Liver (tissue), 8 donors: ENCODE measurements at regions not wholly inside any gene's neighbourhood (a gene's known extent, or its start where the extent isn't known, plus 50 kb on each side); places are given as distances from the start of the nearest gene placed in this dataset.

Experiments used
- DNase-seq: peaks from one replicate; pipeline ENCODE4 v3.0.0-alpha.2; 2017; ENCODE audit warnings: low spot score
- H3K27ac ChIP-seq, 2 donors: one replicate each; pipeline ENCODE4 v1.7.0; 2013; ENCODE audit warnings: inconsistent platforms in 2 of 2, low read length in 2 of 2, control low read depth in 1 of 2, low read depth in 1 of 2, mild to moderate bottlenecking in 1 of 2
- H3K27me3 ChIP-seq, 4 donors: one replicate each; pipeline versions ENCODE4 v1.6.1 to v1.7.0; 2013; ENCODE audit warnings: low read length in 3 of 4, inconsistent platforms in 1 of 4, mild to moderate bottlenecking in 1 of 4, moderate library complexity in 1 of 4; ENCODE audit not compliant: control insufficient read depth in 4 of 4, insufficient read depth in 4 of 4
- H3K36me3 ChIP-seq, 4 donors: one replicate each; pipeline versions ENCODE4 v1.6.1 to v1.7.0; 2013; ENCODE audit warnings: low read length in 3 of 4, mild to moderate bottlenecking in 3 of 4, low read depth in 1 of 4, moderate library complexity in 1 of 4; ENCODE audit not compliant: control insufficient read depth in 4 of 4, insufficient read depth in 3 of 4
- H3K4me1 ChIP-seq, 4 donors: one replicate each; pipeline versions ENCODE4 v1.6.1 to v1.7.0; 2013; ENCODE audit warnings: low read length in 3 of 4, mild to moderate bottlenecking in 3 of 4, moderate library complexity in 1 of 4; ENCODE audit not compliant: control insufficient read depth in 4 of 4, insufficient read depth in 4 of 4
- H3K4me3 ChIP-seq, 3 donors: one replicate each; pipeline versions ENCODE4 v1.6.1 to v1.7.0; 2013; ENCODE audit warnings: low read length in 3 of 3, control low read depth in 1 of 3, low read depth in 1 of 3, mild to moderate bottlenecking in 1 of 3
- H3K9ac ChIP-seq, 2 donors: one replicate each; pipeline ENCODE4 v1.7.0; 2013; ENCODE audit warnings: low read length in 2 of 2, mild to moderate bottlenecking in 2 of 2, moderate library complexity in 2 of 2, control low read depth in 1 of 2, low read depth in 1 of 2
- H3K9me3 ChIP-seq, 4 donors: one replicate each; pipeline versions ENCODE4 v1.6.1 to v1.7.0; 2013; ENCODE audit warnings: low read length in 3 of 4; ENCODE audit not compliant: control insufficient read depth in 4 of 4
- EGR1 ChIP-seq, 2 donors: IDR thresholded peaks; 2 replicates each; pipeline ENCODE4 v1.6.1; 2016 to 2018; ENCODE audit warnings: antibody characterized with exemption in 2 of 2, low read depth in 2 of 2
- FOXA1 ChIP-seq: IDR thresholded peaks from 2 replicates; pipeline ENCODE4 v1.6.1; 2016; ENCODE audit warnings: antibody characterized with exemption
- FOXA2 ChIP-seq: IDR thresholded peaks from 2 replicates; pipeline ENCODE4 v1.6.1; 2016; ENCODE audit warnings: antibody characterized with exemption
- HNF4G ChIP-seq: IDR thresholded peaks from 2 replicates; pipeline ENCODE4 v1.6.1; 2016; ENCODE audit warnings: antibody characterized with exemption
- RAD21 ChIP-seq, 2 donors: IDR thresholded peaks; 2 replicates each; pipeline ENCODE4 v1.6.1; 2016; ENCODE audit warnings: antibody characterized with exemption in 2 of 2, mild to moderate bottlenecking in 2 of 2
- RXRA ChIP-seq, 2 donors: IDR thresholded peaks; 2 replicates each; pipeline ENCODE4 v1.6.1; 2017 to 2018; ENCODE audit warnings: antibody characterized with exemption in 2 of 2, mild to moderate bottlenecking in 1 of 2
- YY1 ChIP-seq: IDR thresholded peaks from 2 replicates; pipeline ENCODE4 v1.6.1; 2016; ENCODE audit warnings: antibody characterized with exemption, mild to moderate bottlenecking
- WGBS: extraction: QIAGEN DNeasy Blood & Tissue Kit; methylation state at CpG from one replicate; pipeline ENCODE4 v1.1.7; 2013; 5-methylcytosine and 5-hydroxymethylcytosine counted together
- TF ChIP-seq, protein P1 (sequence below): IDR thresholded peaks from 2 replicates; pipeline ENCODE4 v1.6.1; 2016; ENCODE audit warnings: antibody characterized with exemption
- TF ChIP-seq, protein P2 (sequence below): fragments of 150-350 bp; IDR thresholded peaks from 2 replicates; pipeline ENCODE4 v1.5.1; 2017; ENCODE audit warnings: improper control_type of control experiment, low read depth, low read length; ENCODE audit not compliant: missing input control
- TF ChIP-seq, protein P3 (sequence below): IDR thresholded peaks from 2 replicates; pipeline ENCODE4 v1.6.1; 2016; ENCODE audit warnings: antibody characterized with exemption, mild to moderate bottlenecking
- TF ChIP-seq, protein P4 (sequence below): IDR thresholded peaks from 2 replicates; pipeline ENCODE4 v1.6.1; 2016; ENCODE audit warnings: antibody characterized with exemption
- donor health status: healthy.
- donor health status: healthy.
- donor health status: healthy.
- donor health status: healthy.
- donor health status: healthy.

DNA sequence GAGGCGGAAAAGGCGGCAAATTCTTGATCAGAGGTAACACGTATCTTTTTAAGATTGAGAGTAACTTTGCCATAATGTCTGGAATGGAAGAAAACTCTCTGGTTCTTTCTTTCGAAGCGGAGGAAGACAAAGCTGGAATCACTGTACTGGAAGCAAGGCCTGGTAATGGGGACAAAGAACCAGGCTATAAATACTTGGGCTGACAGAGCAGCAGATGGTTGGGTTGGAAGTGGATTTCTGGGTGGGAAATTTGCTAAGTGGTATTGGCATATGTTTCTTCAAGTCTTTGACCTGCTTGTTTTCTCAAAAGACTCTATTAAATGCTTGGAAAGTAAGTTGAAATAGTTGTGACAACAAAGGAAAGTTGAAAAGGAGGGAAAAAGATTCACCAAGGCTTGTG lies 87.3 kb upstream of the SFMBT2 start:
- WGBS, result 96% methylated on average over 5 of the region's 5 CpGs
- no peak overlapping the region for H3K27ac ChIP-seq
- H3K27me3 ChIP-seq, result peaks cover 0 to 7% (median 0%) of the 10 kb centered on the region in 4 donors
- H3K4me1 ChIP-seq, result no peaks in the 10 kb centered on the region
- no peak for DNase-seq
- TF ChIP-seq EGR1 (IDR thresholded peaks at IDR 0.05; ENCODE audit: low read depth in 2 of 2) (no peak), RXRA (IDR thresholded peaks at IDR 0.05) (no peak), RAD21 (IDR thresholded peaks at IDR 0.05) (no peak)
- TF ChIP-seq, protein P1, sequence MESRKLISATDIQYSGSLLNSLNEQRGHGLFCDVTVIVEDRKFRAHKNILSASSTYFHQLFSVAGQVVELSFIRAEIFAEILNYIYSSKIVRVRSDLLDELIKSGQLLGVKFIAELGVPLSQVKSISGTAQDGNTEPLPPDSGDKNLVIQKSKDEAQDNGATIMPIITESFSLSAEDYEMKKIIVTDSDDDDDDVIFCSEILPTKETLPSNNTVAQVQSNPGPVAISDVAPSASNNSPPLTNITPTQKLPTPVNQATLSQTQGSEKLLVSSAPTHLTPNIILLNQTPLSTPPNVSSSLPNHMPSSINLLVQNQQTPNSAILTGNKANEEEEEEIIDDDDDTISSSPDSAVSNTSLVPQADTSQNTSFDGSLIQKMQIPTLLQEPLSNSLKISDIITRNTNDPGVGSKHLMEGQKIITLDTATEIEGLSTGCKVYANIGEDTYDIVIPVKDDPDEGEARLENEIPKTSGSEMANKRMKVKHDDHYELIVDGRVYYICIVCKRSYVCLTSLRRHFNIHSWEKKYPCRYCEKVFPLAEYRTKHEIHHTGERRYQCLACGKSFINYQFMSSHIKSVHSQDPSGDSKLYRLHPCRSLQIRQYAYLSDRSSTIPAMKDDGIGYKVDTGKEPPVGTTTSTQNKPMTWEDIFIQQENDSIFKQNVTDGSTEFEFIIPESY, result no peak
- TF ChIP-seq, protein P2, sequence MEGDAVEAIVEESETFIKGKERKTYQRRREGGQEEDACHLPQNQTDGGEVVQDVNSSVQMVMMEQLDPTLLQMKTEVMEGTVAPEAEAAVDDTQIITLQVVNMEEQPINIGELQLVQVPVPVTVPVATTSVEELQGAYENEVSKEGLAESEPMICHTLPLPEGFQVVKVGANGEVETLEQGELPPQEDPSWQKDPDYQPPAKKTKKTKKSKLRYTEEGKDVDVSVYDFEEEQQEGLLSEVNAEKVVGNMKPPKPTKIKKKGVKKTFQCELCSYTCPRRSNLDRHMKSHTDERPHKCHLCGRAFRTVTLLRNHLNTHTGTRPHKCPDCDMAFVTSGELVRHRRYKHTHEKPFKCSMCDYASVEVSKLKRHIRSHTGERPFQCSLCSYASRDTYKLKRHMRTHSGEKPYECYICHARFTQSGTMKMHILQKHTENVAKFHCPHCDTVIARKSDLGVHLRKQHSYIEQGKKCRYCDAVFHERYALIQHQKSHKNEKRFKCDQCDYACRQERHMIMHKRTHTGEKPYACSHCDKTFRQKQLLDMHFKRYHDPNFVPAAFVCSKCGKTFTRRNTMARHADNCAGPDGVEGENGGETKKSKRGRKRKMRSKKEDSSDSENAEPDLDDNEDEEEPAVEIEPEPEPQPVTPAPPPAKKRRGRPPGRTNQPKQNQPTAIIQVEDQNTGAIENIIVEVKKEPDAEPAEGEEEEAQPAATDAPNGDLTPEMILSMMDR, result no peak
- no peak overlapping the region for H3K4me3 ChIP-seq
- no peaks in the 10 kb centered on the region for H3K9me3 ChIP-seq
- H3K36me3 ChIP-seq, result no peaks in the 10 kb centered on the region
- no peak overlapping the region for H3K9ac ChIP-seq

GRCh38 chr10:7493996-7494395 lies 83.2 kb upstream of the SFMBT2 start:
- DNase-seq, result no peak
- Histone ChIP-seq H3K4me1 (no peaks in the 10 kb centered on the region), H3K9me3 (no peaks in the 10 kb centered on the region), H3K9ac (no peak overlapping the region), H3K27ac (no peak overlapping the region), H3K4me3 (no peak overlapping the region), H3K36me3 (no peaks in the 10 kb centered on the region), H3K27me3 (peaks cover 0 to 4% (median 0%) of the 10 kb centered on the region in 4 donors)
- TF ChIP-seq FOXA1, result no peak
- TF ChIP-seq, protein P2, result no peak
- TF ChIP-seq, protein P1, result no peak
- no peak for TF ChIP-seq FOXA2
- TF ChIP-seq, protein P3, sequence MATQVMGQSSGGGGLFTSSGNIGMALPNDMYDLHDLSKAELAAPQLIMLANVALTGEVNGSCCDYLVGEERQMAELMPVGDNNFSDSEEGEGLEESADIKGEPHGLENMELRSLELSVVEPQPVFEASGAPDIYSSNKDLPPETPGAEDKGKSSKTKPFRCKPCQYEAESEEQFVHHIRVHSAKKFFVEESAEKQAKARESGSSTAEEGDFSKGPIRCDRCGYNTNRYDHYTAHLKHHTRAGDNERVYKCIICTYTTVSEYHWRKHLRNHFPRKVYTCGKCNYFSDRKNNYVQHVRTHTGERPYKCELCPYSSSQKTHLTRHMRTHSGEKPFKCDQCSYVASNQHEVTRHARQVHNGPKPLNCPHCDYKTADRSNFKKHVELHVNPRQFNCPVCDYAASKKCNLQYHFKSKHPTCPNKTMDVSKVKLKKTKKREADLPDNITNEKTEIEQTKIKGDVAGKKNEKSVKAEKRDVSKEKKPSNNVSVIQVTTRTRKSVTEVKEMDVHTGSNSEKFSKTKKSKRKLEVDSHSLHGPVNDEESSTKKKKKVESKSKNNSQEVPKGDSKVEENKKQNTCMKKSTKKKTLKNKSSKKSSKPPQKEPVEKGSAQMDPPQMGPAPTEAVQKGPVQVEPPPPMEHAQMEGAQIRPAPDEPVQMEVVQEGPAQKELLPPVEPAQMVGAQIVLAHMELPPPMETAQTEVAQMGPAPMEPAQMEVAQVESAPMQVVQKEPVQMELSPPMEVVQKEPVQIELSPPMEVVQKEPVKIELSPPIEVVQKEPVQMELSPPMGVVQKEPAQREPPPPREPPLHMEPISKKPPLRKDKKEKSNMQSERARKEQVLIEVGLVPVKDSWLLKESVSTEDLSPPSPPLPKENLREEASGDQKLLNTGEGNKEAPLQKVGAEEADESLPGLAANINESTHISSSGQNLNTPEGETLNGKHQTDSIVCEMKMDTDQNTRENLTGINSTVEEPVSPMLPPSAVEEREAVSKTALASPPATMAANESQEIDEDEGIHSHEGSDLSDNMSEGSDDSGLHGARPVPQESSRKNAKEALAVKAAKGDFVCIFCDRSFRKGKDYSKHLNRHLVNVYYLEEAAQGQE, result no peak
- TF ChIP-seq RXRA (IDR thresholded peaks at IDR 0.05), result no peak
- TF ChIP-seq YY1, result no peak
- TF ChIP-seq RAD21 (IDR thresholded peaks at IDR 0.05), result no peak
- TF ChIP-seq EGR1 (IDR thresholded peaks at IDR 0.05; ENCODE audit: low read depth in 2 of 2), result no peak
- TF ChIP-seq, protein P4, sequence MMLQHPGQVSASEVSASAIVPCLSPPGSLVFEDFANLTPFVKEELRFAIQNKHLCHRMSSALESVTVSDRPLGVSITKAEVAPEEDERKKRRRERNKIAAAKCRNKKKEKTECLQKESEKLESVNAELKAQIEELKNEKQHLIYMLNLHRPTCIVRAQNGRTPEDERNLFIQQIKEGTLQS, result no peak
- TF ChIP-seq HNF4G, result no peak
- 88% methylated on average over 2 of the region's 2 CpGs for WGBS
